HG02973 (cell line): ENCODE measurements at regions not wholly inside any gene's neighbourhood (a gene's known extent, or its start where the extent isn't known, plus 50 kb on each side); places are given as distances from the start of the nearest gene placed in this dataset.
"Not testable (repeated sequence)": the region's sequence is repeated elsewhere in the genome, so short reads cannot be mapped to it uniquely, and the experiment has no call there.

ENCODE experiments used
- ATAC-seq: cut with Tn5 transposase; IDR thresholded peaks from one replicate; pipeline ENCODE4 v1.9.1; 2021; ENCODE audit warnings: moderate library complexity; ENCODE audit not compliant: unreplicated experiment

- ATAC-seq = not testable (repeated sequence)
These were observed 262.5 kb downstream of the SMARCA2 start for GRCh38 chr9:2277644-2278043.

GRCh38 chr9:2279138-2279537, 264.0 kb downstream of the SMARCA2 start:
- ATAC-seq = not testable (repeated sequence)

- ATAC-seq = no peak
These were observed 266.1 kb downstream of the SMARCA2 start for GRCh38 chr9:2281031-2281802.

DNA sequence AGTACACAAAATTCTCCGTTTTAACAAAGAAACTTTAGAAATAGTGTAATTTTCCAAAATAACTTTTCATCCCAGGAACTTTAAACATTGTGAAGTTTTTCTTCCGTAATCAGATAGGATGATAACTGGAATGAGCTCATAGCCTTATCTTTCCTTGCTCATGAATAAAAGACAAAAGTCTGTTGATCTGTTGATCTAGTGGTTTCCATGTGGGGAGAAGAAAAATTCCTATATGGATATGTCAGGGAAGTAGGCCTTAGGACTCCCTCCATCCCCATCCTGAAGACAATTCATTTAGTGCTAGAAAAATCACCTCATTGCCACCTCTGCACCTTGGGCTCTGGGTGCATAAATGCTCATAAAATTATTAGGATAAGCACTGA, 266.6 kb downstream of the SMARCA2 start:
- ATAC-seq = no peak

DNA sequence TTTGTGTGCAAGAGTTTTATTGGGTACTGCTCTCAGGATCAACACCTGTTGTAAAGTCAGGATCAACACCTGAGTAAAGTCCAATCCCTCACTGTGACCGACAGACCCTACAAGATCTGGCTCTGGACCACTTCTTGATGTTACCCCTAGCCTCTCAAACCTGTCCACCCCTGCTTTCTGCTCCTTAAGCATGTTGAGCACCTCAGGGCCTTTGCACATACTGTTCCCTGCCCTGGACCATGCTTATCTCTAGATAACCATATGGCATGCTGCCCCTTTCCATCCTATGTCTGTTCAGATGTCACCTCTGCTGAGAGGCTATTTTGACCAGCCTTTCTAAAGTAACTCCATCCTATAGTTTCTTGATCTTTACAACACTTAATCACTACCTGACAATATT, 269.6 kb downstream of the SMARCA2 start:
- no peak for ATAC-seq

DNA sequence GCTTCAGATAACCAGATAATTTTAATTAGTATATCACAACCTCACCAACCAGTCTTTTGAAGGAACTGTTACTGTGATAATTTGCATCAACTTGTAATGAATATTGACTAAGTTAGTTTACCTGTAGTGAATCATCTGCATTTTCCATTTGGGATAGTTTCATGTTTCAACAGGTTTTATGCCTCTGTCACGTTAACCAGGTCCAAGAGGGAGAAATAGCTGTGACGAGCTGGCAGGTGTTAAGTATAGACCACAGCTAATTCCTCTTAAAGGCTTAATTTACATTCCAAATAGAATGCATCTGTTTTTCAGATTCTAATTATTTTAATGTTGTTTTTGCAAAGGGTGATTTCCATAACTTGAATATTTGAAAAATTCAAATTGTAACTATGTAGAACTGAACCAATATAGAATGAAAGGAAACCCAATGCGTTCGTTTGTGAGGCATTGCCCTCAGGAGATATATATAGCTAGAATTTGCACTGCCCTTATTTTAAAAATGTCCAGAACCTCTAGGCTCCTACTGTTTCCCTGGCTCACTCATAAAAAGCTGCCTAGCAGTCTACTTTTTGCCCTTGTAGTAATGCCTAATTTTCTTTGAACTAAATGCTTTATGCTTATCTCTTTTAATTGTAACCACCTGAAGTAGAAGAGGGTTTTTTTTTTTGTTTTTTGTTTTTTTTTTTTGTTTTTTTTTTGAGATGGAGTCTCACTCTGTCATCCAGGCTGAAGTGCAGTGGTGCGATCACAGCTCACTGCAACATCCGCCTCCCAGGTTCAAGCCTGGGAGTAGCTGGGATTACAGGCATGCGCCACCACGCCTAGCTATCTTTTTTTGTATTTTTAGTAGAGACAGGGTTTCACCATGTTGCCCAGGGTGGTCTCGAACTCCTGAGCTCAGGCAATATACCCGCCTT, 270.5 kb downstream of the SMARCA2 start:
- ATAC-seq = no peak

GRCh38 chr9:2286333-2286705, 271.2 kb downstream of the SMARCA2 start:
- no peak for ATAC-seq

DNA sequence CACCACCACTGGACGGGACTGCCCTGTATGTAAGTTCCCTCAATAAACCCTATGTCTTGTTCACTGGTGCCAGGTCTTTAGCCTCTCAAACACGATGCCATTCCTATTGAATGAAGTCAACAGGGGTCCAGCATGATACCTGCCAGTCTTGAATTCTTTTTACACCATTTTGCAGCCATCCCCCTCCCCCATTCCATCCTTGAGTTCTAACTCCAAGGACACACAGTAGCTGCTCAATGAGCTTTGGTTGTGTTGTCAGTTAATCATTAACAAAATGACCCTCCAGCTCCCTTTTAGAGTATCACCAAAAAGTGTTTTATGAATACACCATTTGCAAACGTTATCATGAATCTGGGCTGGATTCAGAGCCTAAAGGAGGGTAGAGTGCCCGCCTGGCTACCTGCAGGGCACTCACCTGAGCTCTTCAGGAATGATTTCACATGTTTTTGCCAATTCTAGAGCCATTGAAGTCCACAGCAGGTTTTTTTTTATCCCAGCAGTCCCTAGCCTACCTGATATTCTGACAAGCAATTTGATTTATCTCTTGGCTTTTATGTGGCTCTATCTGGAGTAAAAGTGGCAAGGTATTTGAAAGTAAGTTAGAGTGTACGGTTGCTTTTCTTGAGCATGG, 271.8 kb downstream of the SMARCA2 start:
- ATAC-seq = no peak

DNA sequence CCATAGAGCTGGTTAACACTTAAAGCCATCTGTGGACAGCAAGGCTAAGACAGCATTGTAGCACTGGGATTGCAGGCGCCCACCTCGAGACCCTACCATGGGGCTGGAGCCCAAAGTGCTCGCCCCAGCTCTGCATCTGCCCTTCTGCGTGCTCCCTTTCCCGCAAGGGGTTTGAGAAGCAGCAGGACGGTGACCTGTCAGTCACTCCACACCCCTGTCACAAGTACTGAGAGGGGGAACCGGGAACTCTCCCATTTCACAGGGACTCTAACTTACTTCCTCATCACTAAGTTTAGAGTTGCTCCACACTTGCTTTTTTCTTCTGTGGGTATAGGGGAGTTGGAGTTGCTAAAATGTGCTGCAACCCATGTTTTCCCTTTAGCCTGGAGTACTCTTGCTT, 273.2 kb downstream of the SMARCA2 start:
- no peak for ATAC-seq

- no peak for ATAC-seq
These were observed 274.1 kb downstream of the SMARCA2 start for GRCh38 chr9:2289263-2289662.

- ATAC-seq = no peak
These were observed 275.2 kb downstream of the SMARCA2 start for GRCh38 chr9:2290382-2290781.

- no peak for ATAC-seq
These were observed 277.0 kb downstream of the SMARCA2 start for GRCh38 chr9:2291980-2292704.

DNA sequence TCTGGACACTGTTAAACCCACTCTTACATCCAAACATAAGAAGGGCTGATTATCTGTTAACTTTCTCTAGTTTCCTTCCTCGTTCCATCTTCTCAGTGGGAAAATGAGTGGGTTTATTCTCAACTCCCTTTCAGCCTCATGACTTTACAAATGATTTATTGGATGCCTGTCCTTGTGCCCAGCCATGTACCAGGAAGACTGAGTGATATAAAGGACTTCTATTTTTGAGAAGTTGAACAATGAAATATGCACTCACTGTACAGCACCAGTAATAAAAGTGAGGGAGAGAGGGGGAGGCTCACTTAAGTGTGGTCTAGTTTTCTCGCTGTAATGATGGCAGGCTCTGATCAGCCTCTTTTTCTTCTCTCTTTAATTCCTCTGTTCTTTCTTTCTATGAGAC, 277.6 kb downstream of the SMARCA2 start:
- no peak for ATAC-seq

- ATAC-seq = no peak
These were observed 282.6 kb downstream of the SMARCA2 start for GRCh38 chr9:2297771-2298170.

DNA sequence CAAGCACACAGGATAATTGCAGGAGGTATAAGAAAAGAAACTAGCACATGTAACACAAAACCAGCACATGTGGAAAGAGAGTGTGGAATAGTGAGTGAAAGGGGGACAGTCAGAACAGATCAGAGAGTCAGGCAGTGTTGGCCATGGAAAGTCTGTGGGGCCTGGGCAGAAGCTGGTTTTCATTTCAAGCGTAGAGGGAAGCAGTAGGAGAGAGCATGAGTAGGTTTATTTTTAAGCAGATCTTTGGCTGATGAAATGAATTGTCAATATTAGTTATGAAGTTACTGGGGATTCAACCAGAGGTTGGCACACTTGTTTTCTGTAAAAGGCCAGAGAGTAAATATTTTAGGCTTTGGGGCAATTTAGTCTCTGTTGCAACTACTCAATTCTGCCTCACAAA, 283.1 kb downstream of the SMARCA2 start:
- no peak for ATAC-seq

GRCh38 chr9:2299156-2299842, 284.2 kb downstream of the SMARCA2 start:
- no peak for ATAC-seq

DNA sequence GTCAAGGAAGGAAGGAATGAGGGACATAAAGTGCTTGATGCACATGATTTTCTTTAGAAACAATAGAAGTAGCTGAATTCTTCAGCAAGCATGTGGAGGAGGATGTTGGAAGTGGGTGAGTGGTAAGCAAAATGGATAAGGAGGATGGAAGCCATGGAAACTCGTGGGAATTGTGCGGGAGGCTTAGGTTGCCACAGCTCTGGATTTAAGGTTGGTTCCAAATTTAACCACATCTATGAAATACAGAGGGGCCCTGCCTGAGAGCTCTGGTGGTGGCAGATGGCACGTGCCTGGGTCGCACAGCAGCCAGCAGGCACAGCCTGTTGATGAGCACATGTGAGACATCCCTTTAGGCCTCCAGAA, 284.7 kb downstream of the SMARCA2 start:
- ATAC-seq = no peak

DNA sequence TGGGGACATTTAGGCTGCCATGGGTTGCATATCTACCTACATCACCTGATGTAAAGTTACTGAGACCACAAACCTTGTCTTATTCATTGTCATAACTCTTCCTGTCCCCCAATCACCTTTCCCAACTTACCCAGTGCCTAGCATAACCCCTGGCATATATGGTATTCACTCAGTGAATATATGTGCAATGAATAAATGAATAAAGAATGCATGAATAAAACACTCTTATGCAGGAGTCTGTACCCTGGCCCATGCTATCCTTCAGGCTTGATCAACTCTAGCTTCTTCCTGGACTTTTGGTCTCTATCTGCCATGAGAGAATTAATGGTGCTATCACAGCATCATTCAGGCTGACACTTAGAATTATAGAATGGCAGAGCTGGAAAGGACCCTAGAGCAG, 285.2 kb downstream of the SMARCA2 start:
- ATAC-seq = no peak

DNA sequence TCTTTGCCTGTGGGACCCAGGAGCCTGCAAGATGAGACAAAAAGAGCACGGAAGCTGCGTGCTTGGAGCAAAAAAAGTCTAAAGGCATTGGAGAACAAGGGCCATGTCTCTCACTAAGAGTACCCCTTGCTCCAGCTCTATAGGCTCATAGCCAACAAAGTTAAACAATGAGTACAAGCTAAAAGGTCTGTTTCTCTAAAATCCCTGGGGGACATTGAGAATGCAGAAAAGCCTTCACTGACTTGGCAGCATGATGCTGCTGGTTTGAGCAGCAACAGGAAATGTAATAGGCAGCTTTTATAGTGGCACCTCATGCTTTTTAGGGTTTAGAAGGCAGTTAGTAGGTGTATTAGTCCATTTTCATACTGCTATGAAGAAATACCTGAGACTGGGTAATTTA, 287.5 kb downstream of the SMARCA2 start:
- ATAC-seq = no peak

- ATAC-seq = no peak
These were observed 287.9 kb downstream of the SMARCA2 start for GRCh38 chr9:2303056-2303455.

- no peak for ATAC-seq
These were observed 292.3 kb downstream of the SMARCA2 start for GRCh38 chr9:2307480-2307879.
